B cell (primary cell): ENCODE measurements at regions not wholly inside any gene's neighbourhood (a gene's known extent, or its start where the extent isn't known, plus 50 kb on each side); places are given as distances from the start of the nearest gene placed in this dataset.

Experiments used
- ATAC-seq: fragments of 200-7000 bp; cut with Tn5 transposase; one replicate; pipeline ENCODE4 v1.10.0; 2021; ENCODE audit warnings: low read depth, mild to moderate bottlenecking, moderate number of reproducible peaks, moderate library complexity
- CTCF ChIA-PET: fragments of 350-600 bp; sonication (Branson Sonifier 250); formaldehyde crosslinking; loops from one replicate; lab custom pipeline; 2021; ENCODE audit warnings: antibody characterized with exemption, inconsistent platforms; lab: Charles Lee
- POLR2A ChIA-PET: fragments of 350-600 bp; sonication (Branson Sonifier 250); formaldehyde crosslinking; loops from one replicate; lab custom pipeline; 2021; ENCODE audit warnings: antibody characterized with exemption; lab: Charles Lee
- DNase-seq: peaks from one replicate; pipeline ENCODE4 v3.0.0; 2013
- H2AFZ ChIP-seq: 2 replicates; pipeline ENCODE4 v1.6.1; 2012; ENCODE audit warnings: mild to moderate bottlenecking, low read depth, low read length; ENCODE audit not compliant: insufficient read depth, poor library complexity, severe bottlenecking
- H3K27ac ChIP-seq, 2 donors: 1 replicate in 1 of 2; 2 replicates in 1 of 2; pipeline ENCODE4 v1.5.1; 2012 to 2013; ENCODE audit warnings: low read length in 2 of 2, mild to moderate bottlenecking in 2 of 2, moderate library complexity in 1 of 2
- H3K27me3 ChIP-seq, 4 experiments: fragments of 200-600 bp in 1 of 4; sonication (generic) in 1 of 4; replicated peaks in 1 of 4; 1 replicate in 2 of 4; 2 replicates in 2 of 4; pipeline versions ENCODE4 v1.6.1 to v1.7.0; 2013 to 2016; ENCODE audit warnings: low read length in 3 of 4, mild to moderate bottlenecking in 2 of 4, mixed read lengths in 1 of 4, moderate library complexity in 1 of 4; ENCODE audit not compliant: insufficient read depth in 4 of 4, control insufficient read depth in 3 of 4; ENCODE audit errors: control extremely low read depth in 1 of 4
- H3K36me3 ChIP-seq, 2 experiments: replicated peaks in 1 of 2; 1 replicate in 1 of 2; 2 replicates in 1 of 2; pipeline versions ENCODE4 v1.6.1 to v1.7.1; 2013; ENCODE audit warnings: low read length in 1 of 2; ENCODE audit not compliant: insufficient read depth in 2 of 2, control insufficient read depth in 1 of 2; ENCODE audit errors: control extremely low read depth in 1 of 2, extremely low read depth in 1 of 2
- H3K4me1 ChIP-seq, 2 donors: fragments of 200-600 bp in 1 of 2; sonication (generic) in 1 of 2; 1 replicate in 1 of 2; 2 replicates in 1 of 2; pipeline versions ENCODE4 v1.5.1 to v1.6.1; 2013 to 2017; ENCODE audit warnings: low read length in 2 of 2; ENCODE audit not compliant: control insufficient read depth in 2 of 2, insufficient read depth in 2 of 2
- H3K4me2 ChIP-seq: replicated peaks from 2 replicates; pipeline ENCODE3; 2012; ENCODE audit warnings: mild to moderate bottlenecking, low read depth, low read length; ENCODE audit not compliant: poor library complexity, severe bottlenecking
- H3K4me3 ChIP-seq, 5 experiments: fragments of 200-600 bp in 1 of 5; sonication (generic) in 1 of 5; 1 replicate in 3 of 5; 2 replicates in 2 of 5; pipeline versions ENCODE4 v1.5.1 to v1.7.0; 2011 to 2016; ENCODE audit warnings: low read length in 4 of 5, mild to moderate bottlenecking in 4 of 5, low read depth in 2 of 5, control low read depth in 1 of 5, moderate library complexity in 1 of 5; ENCODE audit not compliant: insufficient read depth in 1 of 5; ENCODE audit errors: control extremely low read depth in 1 of 5, extremely low read depth in 1 of 5
- H3K79me2 ChIP-seq: fragments of 200-600 bp; sonication (generic); one replicate; pipeline ENCODE4 v1.6.0; 2016; ENCODE audit warnings: low read length; ENCODE audit not compliant: control insufficient read depth, insufficient read depth
- H3K9ac ChIP-seq: fragments of 200-600 bp; sonication (generic); 2 replicates; pipeline ENCODE4 v1.6.1; 2017; ENCODE audit warnings: mild to moderate bottlenecking, low read length, moderate library complexity
- H3K9me3 ChIP-seq, 3 donors: one replicate each; pipeline versions ENCODE4 v1.6.1 to v1.7.1; 2013; ENCODE audit warnings: low read length in 2 of 3; ENCODE audit not compliant: control insufficient read depth in 2 of 3, insufficient read depth in 1 of 3; ENCODE audit errors: control extremely low read depth in 1 of 3
- H4K20me1 ChIP-seq: 2 replicates; pipeline ENCODE4 v1.6.0; 2012; ENCODE audit warnings: mild to moderate bottlenecking, low read length; ENCODE audit not compliant: insufficient read depth, control insufficient read depth, poor library complexity, severe bottlenecking
- H3K27ac Mint-ChIP-seq: one replicate; pipeline ENCODE4 v1.8.0; 2021; ENCODE audit warnings: mixed read lengths
- H3K27me3 Mint-ChIP-seq: one replicate; pipeline ENCODE4 v1.8.0; 2021; ENCODE audit warnings: mixed read lengths
- H3K4me1 Mint-ChIP-seq: one replicate; pipeline ENCODE4 v1.8.0; 2021; ENCODE audit warnings: mixed read lengths
- H3K4me3 Mint-ChIP-seq: one replicate; pipeline ENCODE4 v1.8.0; 2021; ENCODE audit warnings: mixed read lengths
- H3K9me3 Mint-ChIP-seq: one replicate; pipeline ENCODE4 v1.8.0; 2022; ENCODE audit warnings: mixed read lengths; ENCODE audit not compliant: insufficient read depth
- CTCF ChIP-seq: fragments of 200-600 bp; IDR thresholded peaks from one replicate; pipeline ENCODE4 v1.8.0; 2022; ENCODE audit warnings: antibody characterized with exemption, mild to moderate bottlenecking
- EZH2 ChIP-seq: IDR thresholded peaks from 2 replicates; pipeline ENCODE4 v1.6.1; 2012; ENCODE audit warnings: borderline replicate concordance, low read depth, mild to moderate bottlenecking, moderate library complexity, low read length; ENCODE audit not compliant: insufficient read depth, poor library complexity, severe bottlenecking
- WGBS: methylation state at CpG from one replicate; pipeline ENCODE4 v1.1.5; 2013; ENCODE audit warnings: missing lambda C conversion rate; ENCODE audit not compliant: insufficient coverage; 5-methylcytosine and 5-hydroxymethylcytosine counted together
- intact Hi-C: fragments of 100-400 bp; cut with micrococcal nuclease; formaldehyde crosslinking; loops from one replicate; pipeline ENCODE4 v1.10.0; 2022

GRCh38 chrX:37912304-37912703, 64.9 kb upstream of the DYNLT3 start:
- Histone ChIP-seq H4K20me1 (no peaks in the 10 kb centered on the region), H3K4me3 (no peak overlapping the region), H3K27me3 (peaks cover 0 to 3% (median 0%) of the 10 kb centered on the region in 4 experiments), H3K36me3 (no peaks in the 10 kb centered on the region), H3K4me1 (no peaks in the 10 kb centered on the region), H3K4me2 (no peak overlapping the region), H3K79me2 (no peaks in the 10 kb centered on the region), H3K27ac (no peak overlapping the region), H3K9ac (no peak overlapping the region), H3K9me3 (no peaks in the 10 kb centered on the region), H2AFZ (no peak overlapping the region)
- intact Hi-C loops = no loop called here
- Mint-ChIP-seq H3K27ac (no peak overlapping the region), H3K27me3 (peaks cover 5% of the 10 kb centered on the region), H3K9me3 (no peaks in the 10 kb centered on the region), H3K4me1 (no peaks in the 10 kb centered on the region), H3K4me3 (no peak overlapping the region)
- no peak for DNase-seq
- ChIA-PET POLR2A (no interaction called here), CTCF (no interaction called here)
- ATAC-seq = no peak
- no CpG with 5 or more reads among the region's 3 CpGs for WGBS
- TF ChIP-seq EZH2 (no peak), CTCF (no peak)

GRCh38 chrX:37912777-37913176, 65.4 kb upstream of the DYNLT3 start:
- Histone ChIP-seq H3K36me3 (no peaks in the 10 kb centered on the region), H3K4me2 (no peak overlapping the region), H3K9ac (no peak overlapping the region), H3K9me3 (no peaks in the 10 kb centered on the region), H3K79me2 (no peaks in the 10 kb centered on the region), H3K4me3 (no peak overlapping the region), H4K20me1 (no peaks in the 10 kb centered on the region), H2AFZ (no peak overlapping the region), H3K27me3 (no peaks in the 10 kb centered on the region), H3K4me1 (no peaks in the 10 kb centered on the region), H3K27ac (no peak overlapping the region)
- H3K4me3 Mint-ChIP-seq = no peak overlapping the region
- H3K4me1 Mint-ChIP-seq = no peaks in the 10 kb centered on the region
- ATAC-seq (no peak), DNase-seq (no peak)
- POLR2A ChIA-PET = no interaction called here
- TF ChIP-seq EZH2 = no peak
- no peak for TF ChIP-seq CTCF
- peaks cover 3% of the 10 kb centered on the region for H3K27me3 Mint-ChIP-seq
- intact Hi-C loops = no loop called here
- H3K27ac Mint-ChIP-seq = no peak overlapping the region
- no peaks in the 10 kb centered on the region for H3K9me3 Mint-ChIP-seq
- CTCF ChIA-PET = no interaction called here
